Bronchial epithelial cell (primary cell): ENCODE measurements at regions not wholly inside any gene's neighbourhood (a gene's known extent, or its start where the extent isn't known, plus 50 kb on each side); places are given as distances from the start of the nearest gene placed in this dataset.

ENCODE experiments used
- DNase-seq: peaks from one replicate; pipeline ENCODE4 v3.0.0-alpha.2; 2010; ENCODE audit warnings: low read depth
- FAIRE-seq: peaks from 2 replicates; lab custom pipeline; 2011; peaks lifted over from hg19 to GRCh38; lab: Jason Lieb, UNC
- H3K27me3 ChIP-seq: 2 replicates; pipeline ENCODE4 v1.5.1; 2011; ENCODE audit warnings: low read length; ENCODE audit not compliant: control insufficient read depth, insufficient read depth
- H3K36me3 ChIP-seq: 2 replicates; pipeline ENCODE4 v1.5.1; 2011; ENCODE audit warnings: low read length; ENCODE audit not compliant: control insufficient read depth, insufficient read depth
- H3K4me3 ChIP-seq: 2 replicates; pipeline ENCODE4 v1.5.1; 2011; ENCODE audit warnings: mild to moderate bottlenecking, low read depth, low read length, control low read depth
- CTCF ChIP-seq: IDR thresholded peaks from 2 replicates; pipeline ENCODE4 v1.5.1; 2011; ENCODE audit warnings: mild to moderate bottlenecking, moderate library complexity, low read length, control low read depth, inconsistent platforms; ENCODE audit not compliant: insufficient read depth, severe bottlenecking

GRCh38 chr20:24832518-24832917, 116.6 kb upstream of the CST7 start:
- Histone ChIP-seq H3K27me3 (no peaks in the 10 kb centered on the region), H3K4me3 (no peak overlapping the region), H3K36me3 (no peaks in the 10 kb centered on the region)
- TF ChIP-seq CTCF = no peak
- FAIRE-seq (peak; percentile 7), DNase-seq (no peak)

GRCh38 chr20:24833592-24833991, 115.5 kb upstream of the CST7 start:
- DNase-seq (no peak), FAIRE-seq (no peak)
- Histone ChIP-seq H3K27me3 (no peaks in the 10 kb centered on the region), H3K4me3 (no peak overlapping the region), H3K36me3 (no peaks in the 10 kb centered on the region)
- no peak for TF ChIP-seq CTCF

- no peak for FAIRE-seq
- TF ChIP-seq CTCF = no peak
- no peaks in the 10 kb centered on the region for H3K36me3 ChIP-seq
- no peak overlapping the region for H3K4me3 ChIP-seq
- no peaks in the 10 kb centered on the region for H3K27me3 ChIP-seq
- DNase-seq = no peak
These were observed 114.8 kb upstream of the CST7 start for GRCh38 chr20:24834310-24834709.

GRCh38 chr20:24835195-24835594, 113.9 kb upstream of the CST7 start:
- Histone ChIP-seq H3K4me3 (no peak overlapping the region), H3K27me3 (no peaks in the 10 kb centered on the region), H3K36me3 (no peaks in the 10 kb centered on the region)
- FAIRE-seq = no peak
- no peak for DNase-seq
- no peak for TF ChIP-seq CTCF

- TF ChIP-seq CTCF = no peak
- no peaks in the 10 kb centered on the region for H3K27me3 ChIP-seq
- DNase-seq (no peak), FAIRE-seq (peak; percentile 28)
- no peaks in the 10 kb centered on the region for H3K36me3 ChIP-seq
- H3K4me3 ChIP-seq = no peak overlapping the region
These were observed 113.0 kb upstream of the CST7 start for GRCh38 chr20:24836041-24836533.

GRCh38 chr20:24836661-24837299, 112.3 kb upstream of the CST7 start:
- DNase-seq (no peak), FAIRE-seq (no peak)
- no peaks in the 10 kb centered on the region for H3K27me3 ChIP-seq
- H3K4me3 ChIP-seq = no peak overlapping the region
- TF ChIP-seq CTCF = no peak
- no peaks in the 10 kb centered on the region for H3K36me3 ChIP-seq
